Stimulated activated CD4-positive, alpha-beta T cell treated with anti-CD3 and anti-CD28 coated beads, Interleukin-1b, Interleukin-23, amount 100 ng/mL, for 24 hours (primary cell): ENCODE measurements at regions not wholly inside any gene's neighbourhood (a gene's known extent, or its start where the extent isn't known, plus 50 kb on each side); places are given as distances from the start of the nearest gene placed in this dataset.
"Not testable (repeated sequence)": the region's sequence is repeated elsewhere in the genome, so short reads cannot be mapped to it uniquely, and the experiment has no call there.

ENCODE experiments used
- DNase-seq, 4 experiments: peaks; one replicate each; pipeline ENCODE4 v3.0.0-alpha.2; 2020; ENCODE audit warnings: low read depth in 4 of 4, low spot score in 1 of 4

DNA sequence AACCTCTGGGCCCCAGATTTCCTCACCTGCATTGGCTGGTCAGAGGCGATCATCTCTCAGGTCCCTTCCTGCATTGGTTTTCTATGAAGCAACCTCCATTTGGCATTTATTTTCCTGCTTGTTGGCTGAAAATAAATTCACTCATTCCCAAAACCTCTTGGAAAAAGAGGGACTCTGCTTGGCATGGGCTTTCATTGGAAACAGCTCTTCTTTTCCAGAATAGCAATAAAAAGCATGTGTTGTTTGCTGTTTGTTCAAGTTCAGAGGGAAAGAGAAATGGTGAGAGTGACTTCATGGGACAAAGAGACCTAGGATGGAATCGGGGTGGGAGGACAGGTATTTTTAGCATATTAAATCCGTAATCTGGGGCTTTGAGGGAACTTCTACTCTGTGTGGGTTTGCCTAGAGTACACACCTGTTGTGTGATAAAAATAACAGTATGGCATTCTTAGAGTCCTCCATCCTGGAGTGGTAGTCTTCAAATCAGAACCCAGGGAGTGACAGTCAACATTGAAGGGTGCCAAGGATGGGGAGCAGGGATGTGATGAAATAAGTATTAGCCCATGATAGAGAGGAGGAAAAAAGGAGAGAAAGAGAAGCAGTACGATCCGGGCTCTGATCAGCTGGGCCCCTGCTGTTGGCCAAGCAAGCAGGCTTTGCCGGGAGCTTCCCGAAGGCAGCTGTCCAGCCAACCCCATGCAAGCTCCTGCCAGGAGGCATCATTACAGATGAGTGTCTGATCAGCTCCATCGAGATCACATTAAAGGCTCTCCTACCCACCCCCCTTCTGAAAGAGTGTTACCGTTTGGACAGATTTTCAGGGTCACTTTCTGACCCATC lies 131.9 kb upstream of the NFIA start:
- DNase-seq, result no peak

DNA sequence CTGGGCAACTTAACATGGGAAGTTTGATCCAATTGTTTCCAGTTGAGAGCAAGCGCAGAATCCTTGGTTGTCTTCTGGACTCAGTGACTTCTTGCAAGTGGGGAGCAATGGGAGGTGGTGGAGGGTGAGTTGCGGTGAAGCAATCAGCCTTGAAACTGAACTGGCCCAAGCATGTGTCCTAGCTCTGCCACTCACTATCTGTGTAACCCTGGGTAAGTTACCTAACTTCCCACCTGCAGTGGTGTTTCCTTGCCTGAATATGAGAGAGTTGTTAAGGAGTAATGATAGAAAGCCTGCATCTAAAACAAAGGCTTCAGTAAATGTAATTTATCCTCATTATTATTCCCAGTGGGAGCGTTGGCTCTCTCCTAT lies 132.5 kb upstream of the NFIA start:
- DNase-seq, result no peak

DNA sequence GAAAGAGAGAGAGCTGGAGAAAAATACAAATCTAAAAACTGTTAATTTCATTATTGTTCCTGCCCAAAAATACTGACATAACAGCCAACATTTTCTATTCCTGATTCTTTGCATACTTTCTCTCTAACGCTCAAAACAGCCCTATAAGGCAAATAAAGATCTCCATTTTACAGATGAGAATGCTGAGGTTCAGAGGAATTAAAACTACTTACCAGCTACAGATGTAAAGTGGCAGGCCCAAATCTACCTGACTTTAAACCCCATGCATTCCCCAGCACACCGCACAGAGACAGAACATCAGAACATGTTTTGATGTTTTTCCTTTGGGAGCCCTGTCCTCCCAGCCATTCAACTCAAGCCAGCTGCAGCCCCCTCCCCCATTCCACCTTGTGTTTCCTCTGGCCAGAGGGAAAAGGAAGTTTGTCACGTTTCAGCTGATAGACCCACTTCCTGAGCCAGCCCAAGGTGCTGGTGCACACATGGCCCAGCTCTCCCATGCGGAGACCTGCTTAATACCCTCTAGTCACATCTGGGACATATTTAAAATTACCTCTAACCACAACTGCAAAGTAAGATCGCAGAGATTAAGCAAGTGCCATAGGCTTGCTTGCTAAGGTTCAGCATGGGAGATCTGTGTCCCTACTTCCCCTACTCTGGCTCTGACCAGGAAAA lies 133.1 kb upstream of the NFIA start:
- no peak for DNase-seq

DNA sequence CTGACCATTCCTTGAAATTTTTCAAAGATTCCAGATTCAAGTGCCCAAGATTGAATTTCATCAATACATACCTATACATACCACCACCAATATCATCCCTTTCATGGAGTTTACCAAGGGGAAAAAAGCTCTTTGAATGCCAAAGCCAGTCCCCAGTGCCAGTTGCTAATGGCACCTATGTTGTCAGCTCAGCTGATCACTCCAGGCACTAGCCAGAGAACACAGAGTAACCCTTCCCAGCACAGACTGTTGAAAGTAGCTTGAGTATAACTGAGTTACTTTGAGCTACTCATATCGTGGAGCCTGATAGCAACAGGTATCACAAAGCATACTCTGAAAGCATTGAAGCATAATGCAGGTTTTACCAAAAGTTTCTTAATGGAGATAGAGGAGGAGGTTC lies 133.9 kb upstream of the NFIA start:
- no peak for DNase-seq

DNA sequence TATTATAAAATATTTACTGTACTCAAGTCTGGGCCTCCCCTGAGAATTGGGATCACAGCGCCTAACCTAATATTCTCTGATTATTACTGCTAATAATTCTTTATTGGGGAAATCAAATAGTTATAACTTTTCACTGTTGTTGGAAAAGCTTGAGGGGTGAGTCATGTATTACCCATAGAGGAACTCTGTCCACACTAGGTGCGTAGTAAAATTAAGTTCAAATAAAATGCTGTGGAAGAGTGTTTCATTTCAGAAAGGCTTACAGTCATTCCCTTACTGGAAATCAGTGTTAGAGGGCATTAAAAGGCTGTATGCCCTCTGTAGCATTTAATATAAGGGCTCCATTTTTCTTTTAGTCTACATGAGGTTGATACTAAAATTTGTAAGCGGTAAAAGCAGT lies 135.0 kb upstream of the NFIA start:
- DNase-seq, result no peak

DNA sequence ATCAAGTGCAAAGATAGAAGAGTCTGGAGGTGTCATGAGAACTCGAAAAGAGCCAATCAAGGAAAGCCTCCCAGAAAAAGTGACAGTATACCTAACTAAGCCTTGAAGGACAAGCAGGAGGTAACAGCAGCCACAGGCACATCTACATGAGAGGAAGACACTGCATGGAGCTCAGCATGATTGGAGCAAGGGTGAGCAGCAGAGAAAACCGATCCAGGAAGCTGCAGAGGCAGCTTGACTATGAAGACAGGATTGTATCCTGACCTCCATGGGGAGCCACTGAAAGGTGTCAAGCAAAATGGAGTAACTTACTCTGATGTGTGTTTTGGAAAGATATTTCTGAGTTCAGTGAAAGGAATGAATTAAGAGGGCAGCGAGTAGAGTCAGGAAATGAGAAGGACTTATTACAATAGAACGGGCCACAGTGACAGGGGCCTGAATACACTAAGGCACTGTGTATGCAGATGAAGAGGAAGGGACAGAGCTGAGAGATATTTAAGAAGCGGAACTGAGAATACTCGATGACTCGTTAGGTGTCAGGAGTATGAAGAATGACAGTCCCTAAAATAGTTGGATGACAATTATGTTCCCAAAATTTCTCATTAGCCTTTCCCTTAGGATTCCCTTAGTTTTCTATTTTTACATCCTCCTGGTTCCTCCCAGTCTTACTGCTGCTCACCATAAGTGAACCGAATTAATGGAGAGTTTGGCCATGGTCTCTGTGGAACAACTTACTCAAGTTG lies 139.3 kb upstream of the NFIA start:
- DNase-seq, result no peak

DNA sequence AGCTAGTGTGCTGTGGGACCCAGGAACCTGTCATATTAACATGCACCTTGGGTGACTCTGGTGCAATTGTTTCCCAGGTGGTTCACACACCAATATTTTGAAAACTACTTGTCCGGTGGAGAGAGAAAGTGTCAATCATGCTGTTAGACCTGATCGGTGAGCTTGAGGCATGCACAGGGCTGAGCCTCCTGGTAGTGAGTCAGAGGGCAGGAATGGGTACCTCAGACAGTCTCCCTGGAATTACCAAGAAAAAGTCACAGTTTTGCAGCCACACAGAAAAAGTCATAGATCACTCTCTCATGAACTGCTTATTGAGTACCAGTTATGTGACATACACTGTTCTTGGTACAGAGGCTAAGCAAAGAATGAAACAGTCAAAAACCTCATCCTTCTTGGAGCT lies 140.1 kb upstream of the NFIA start:
- no peak for DNase-seq

DNA sequence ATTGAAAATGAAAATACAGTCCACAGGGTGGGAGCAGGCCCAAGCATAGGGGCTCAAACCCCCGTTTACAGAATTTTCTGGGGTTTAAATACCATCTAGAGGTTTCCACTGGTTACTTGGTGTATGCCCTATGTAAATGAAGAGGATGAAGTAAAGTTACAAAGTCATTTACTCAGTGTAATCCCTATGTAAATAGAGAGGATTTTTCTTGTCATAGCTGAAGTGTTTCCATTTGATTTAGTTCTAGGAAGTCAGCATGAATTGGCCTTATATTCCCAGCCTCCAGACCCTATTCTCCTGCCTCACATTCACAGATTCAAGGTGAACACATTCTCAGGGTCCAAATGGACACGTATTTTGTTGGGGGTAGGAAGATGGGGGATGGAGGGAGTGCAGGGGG lies 141.7 kb upstream of the NFIA start:
- DNase-seq, result not testable (repeated sequence)

DNA sequence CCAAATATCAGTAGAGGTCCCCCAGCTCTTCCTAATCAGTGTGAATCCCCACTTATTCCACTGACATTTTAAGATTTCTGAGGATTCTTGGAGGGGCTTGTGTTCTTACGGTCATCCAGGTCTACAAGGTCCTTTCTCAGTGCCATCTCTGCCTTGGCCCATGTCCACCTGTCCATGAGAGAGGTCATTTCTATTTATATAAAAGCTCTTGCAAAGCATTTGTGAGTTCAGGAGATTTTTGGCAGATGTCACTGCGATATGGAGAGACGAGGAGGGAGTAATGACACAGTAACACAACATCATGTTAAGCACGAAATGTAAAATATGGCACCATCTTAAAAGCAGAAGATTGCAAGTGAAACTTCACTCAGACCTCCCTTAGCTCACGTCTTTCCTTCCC lies 144.6 kb upstream of the NFIA start:
- no peak for DNase-seq

DNA sequence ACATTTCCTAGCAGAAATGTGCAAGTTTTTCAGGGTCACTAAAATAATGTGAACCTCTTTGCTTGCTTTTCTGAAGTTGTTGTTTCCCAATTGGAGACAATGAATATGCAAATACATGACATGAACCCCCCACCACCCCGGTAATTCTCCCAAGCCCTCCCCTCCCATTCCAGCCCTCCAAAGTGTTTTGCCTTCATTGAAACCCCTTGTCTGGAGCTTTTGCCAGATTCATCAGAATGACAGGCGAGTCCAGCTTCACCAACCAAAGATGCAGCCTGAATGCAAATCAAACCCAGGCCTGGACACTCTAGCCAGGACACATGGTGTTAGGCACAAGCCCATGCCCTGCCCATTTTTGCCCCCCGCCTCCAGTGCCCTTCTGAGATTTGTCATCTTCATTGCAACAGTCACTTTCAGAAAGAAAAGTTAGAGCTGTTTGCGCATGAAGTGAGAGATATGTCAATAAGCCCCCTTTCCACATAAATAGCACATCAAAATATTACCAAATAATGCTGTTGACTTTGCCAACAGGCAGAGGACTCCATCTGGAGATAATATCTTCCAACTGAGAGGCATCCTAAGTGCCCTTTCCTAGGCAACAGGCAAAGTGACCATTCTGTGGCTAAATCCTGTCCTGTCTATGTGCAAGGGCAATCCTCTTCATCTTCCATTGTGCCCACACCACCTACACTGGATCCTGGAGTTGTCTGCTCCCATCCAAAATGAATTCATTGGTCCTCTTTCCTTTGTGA lies 145.6 kb upstream of the NFIA start:
- DNase-seq, result no peak

DNA sequence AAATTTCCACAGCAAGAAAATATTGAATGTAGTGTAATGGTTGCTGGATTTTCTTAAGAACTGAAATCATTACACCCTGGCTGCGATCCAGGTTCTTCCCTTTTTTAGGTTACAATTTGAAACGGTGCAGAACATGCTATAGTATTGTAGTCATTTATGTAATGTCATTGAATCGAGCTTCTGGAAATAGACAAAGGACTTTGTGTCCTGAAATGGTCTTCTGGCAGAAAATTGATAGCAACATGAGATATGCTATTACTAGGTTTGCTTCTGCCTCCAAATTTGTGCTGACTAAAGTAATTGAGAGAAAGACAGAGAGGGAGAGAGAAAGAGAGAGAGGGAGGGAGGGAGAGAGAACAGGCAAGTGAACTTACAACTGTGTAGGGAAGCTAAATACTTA lies 146.2 kb upstream of the NFIA start:
- DNase-seq, result no peak

DNA sequence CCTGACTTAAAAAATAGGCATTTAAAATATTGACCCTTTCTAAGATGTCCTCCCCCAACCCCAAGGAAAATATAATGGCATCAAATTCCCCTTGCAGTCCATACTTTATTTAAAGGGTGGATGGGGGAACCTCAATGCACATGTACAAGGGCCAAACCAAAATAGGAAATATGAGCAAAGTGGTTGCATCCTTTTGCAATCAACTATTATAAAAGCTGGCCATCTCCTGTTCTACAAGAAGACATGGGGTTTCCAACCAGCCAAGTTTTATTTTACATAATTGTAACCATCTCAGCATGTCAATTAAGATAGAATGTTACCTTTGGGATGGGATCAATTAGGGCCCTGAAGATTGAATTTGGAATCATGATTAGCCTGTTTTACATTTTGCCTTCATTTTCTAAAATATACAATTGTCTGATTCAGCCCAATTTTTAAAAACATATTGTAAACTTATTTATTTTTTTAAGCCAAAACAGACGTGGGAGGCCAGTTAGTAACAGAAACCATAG lies 146.7 kb upstream of the NFIA start:
- DNase-seq, result no peak

DNA sequence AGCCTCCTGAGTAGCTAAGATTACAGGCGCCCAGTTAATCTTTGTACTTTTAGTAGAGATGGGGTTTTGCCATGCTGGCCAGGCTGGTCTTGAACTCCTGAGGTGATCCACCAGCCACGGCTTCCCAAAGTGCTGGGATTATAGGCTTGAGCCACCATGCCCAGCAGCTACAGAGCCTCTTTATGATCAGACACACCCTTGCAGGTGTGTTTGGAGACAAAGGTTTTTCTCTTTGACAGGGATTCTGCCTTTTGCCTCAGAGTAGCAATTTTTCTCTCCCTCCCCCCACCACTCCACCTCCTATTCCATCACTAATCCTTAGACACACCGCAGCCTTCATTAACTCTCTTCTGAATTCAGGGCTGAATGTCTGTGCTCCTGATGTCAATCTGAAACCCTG lies 152.2 kb upstream of the NFIA start:
- DNase-seq, result no peak

DNA sequence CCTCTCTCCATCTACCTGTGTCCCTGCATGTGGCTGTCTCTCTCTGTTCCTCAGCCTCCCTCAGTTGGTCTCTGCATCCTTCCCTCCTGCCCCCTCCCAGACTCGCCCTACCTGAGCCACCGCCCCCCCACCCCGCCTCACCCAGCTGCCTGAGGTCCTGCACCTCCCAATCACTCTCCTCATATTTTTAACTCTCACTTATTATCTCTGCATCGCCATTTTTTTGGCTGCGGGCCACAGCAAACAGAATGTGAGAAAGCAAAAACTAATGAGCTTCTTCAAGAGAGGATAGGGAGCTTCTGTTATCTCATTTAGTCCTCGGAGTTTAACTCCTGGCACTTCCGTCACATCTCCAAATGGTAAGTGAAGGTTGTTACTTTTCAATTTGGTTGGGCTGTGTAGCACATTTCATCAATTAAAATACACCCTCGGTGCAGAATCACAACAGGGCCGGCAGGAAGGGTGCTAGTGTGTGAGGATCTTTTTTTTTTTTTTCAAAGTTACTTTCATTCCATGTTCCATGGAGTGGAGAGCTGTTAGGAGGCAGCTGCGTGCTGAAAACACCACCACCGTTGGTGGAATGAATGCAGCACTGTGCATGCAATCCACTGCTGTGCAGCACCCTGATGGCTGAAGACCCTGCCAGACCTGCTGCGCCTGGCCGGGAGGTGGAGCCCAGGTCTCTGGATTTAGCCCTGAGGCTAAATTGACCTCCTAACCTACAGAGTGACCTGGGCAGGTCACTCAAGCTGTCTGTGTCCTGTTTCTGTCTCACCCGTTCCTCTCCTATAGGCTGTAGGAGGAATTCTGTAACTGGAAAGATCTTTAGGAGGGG lies 157.2 kb upstream of the NFIA start:
- DNase-seq, result no peak

DNA sequence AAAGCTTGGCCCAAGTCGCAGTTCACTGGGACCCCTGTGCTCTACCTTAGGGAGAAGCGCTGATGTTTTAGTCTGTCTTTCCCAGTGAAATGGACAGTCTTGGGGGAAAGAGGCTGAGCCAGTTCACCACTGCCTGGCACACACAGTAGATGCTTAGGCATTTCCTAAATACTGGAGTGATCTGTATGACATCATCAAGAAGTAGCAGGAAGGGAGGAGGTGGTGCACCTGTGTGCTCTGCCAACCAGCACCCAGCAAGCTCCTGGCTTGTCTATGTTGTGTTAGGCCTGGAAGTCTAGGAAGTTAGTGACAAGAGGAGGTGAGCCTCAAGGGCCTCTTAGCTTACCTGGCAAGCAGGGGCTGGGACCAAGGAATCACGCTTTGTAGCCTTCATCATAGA lies 158.2 kb upstream of the NFIA start:
- DNase-seq, result no peak

DNA sequence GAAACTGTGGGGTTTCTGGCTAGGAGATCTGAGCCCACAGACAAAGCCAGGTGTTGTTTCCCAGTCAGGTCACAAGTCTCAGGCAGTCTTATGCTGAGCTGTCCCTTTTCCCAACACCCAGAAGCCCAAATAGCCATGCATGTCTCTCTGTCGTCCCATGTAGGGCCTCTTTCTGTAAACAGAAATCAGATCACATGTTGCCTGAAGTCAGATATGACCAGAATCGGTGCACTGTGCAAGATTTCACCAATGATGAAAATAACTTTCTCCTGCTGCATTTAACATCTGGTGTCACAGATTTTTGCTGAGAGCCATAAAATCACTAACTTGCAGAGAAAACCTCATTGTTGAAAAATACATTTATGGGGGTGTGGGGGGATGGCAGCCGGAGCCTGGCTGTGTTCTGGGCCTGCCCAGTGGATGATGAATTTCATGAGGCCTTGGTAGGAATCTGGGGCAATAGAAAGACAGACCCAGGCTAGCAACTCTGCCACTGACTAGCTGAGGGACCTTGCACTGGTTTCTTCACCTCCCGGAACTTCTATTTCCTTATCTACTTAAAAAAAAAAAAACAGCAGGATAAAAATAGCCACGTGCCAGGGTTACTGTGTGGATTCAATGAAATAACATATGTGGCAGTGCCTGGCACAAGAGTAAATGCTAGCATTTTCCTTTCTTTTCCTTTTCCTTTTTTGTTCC lies 158.8 kb upstream of the NFIA start:
- no peak for DNase-seq

DNA sequence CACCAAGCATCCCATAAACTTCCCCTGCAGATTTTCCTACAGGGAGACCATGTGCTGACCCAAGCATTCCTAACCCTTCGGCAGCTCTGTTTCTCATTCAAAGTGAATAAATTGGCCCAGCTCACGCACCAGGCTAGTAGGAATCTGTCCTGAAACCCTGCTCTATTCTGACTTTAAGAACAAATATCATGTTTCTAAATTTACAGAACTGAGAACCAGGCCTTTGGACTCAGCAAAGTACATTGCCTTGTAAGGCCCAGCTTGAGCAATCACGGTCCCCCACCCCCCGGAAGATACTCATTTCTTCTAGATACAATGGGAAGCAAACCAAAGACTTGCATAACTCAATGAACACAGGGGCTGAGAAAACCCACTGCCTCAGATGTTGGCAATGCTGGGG lies 160.1 kb upstream of the NFIA start:
- DNase-seq, result no peak

DNA sequence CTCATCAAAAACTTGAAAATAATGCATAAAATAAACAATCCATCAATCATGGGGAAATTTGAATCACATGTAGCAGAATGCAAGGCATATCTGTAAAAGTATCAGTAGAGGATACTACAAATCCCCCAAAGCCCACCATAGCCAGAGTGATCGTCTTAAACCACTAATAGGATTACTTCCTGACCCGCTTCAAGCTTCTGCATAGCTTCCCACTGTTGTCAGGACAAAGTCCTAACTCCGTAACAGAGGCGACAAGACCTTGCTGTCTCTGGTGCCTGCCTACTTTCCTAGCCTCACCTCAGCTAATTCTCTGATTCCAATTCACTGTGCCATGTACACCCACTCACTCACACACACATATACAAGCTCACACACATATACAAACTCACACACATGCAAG lies 161.2 kb upstream of the NFIA start:
- DNase-seq, result no peak

DNA sequence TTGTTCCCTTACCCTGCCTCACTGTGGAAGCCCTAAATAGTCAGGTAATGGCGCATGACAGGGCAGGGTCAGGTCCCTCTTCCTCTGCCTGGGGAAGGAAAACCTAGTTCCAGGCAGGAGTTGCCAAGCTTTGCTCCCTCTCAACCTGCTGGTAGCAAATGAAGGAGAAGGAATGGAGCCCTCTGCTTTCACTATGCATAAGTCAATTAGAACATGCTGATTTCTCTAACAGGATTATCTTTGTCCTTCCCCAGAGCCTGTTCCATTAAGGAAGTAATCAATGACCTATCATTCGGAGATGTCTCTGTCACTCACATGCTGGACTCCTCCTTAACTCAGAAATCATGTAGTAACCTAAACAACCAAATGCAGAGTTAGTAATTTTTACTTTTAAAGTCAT lies 161.8 kb upstream of the NFIA start:
- no peak for DNase-seq

DNA sequence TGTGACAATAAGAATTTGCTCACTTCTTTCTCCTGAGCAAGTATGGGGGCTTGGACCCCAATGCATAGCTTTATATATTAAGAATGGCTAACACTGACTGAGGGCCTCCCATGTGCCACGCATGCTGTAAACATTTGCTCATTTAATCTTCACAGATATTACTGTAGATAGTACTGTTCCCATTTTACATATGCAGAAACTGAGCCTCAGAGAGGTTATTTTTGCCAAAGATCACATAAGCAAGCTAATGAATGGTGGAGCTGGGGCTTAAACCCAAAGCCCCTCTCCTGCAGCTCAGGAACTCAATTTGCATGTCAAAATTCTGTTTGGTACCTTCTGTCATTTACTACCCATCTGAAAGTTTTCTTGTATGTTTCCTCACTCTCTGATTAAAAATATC lies 163.5 kb upstream of the NFIA start:
- no peak for DNase-seq
